NCI-H128 (cell line): ENCODE measurements at regions not wholly inside any gene's neighbourhood (a gene's known extent, or its start where the extent isn't known, plus 50 kb on each side); places are given as distances from the start of the nearest gene placed in this dataset.

Source experiments
- DNase-seq: peaks from one replicate; lab custom pipeline; 2025; ENCODE audit not compliant: unreplicated experiment; lab: John Stamatoyannopoulos, UW

DNA sequence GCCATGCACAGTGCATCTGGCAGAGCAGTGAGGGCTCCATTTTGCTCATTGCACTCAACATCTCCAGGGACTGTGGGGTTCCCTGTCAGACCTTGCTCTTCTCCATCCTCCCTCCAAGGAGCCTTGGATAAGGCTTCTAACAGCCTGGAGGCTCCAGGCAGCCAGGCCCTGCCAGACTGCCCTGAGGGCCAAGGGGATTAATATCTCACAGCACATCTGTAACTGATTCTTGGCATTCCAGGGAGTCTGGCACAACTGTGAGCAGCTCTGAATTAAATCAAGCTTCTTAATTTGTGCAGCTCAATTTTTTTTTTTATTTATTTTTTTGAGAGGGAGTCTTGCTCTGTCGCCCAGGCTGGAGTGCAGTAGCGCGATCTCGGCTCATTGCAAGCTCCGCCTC is 224.5 kb upstream of the PGRMC2 start:
- DNase-seq: no peak

DNA sequence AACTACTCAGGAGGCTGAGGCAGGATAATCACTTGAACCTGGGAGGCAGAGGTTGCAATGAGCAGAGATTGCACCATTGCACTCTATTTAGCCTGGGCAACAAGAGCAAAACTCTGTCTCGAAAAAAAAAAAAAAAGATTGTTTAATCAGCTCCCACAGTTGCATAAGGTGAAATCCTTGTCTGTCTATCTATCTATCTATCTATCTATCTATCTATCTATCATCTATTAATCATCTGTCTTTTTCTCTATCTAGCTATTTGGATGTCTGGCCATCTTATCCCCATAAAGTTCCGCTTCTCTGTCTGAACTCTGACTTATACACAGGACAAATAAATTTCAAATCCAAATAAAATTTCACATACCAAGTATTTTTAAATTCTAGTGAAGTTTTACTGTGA is 223.2 kb upstream of the PGRMC2 start:
- DNase-seq: no peak

DNA sequence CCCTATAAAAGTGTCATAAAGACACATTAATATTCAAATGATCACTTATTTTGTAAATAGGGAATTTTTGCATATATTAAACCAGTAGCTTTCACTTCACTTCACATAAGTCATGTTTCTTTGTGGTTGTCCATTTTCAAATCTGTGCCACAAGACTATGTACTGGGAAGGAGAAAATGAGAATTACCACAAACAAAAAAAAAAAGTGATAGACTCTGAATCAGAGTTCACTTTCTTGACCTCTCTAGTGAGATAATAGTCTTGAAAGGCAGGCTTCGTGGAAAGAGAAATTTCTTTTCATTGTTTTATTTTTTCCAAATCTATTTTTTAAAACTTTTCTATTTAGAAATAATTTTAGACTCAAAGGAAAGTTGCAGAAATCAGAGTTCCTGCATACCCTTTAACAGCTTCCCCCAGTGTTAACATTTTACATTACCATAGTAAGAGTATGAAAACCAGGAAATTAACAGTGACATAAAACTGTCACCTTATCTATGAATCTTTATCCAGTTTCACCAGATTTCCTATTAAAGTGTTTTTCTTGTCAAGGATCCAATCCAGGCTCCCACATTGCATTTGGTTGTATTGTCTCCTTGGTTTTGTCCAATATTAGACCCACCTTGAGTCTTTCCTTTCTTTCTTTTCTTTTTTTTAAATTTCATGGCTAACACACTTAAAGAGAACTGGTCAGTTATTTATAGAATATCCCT is 215.4 kb upstream of the PGRMC2 start:
- no peak for DNase-seq

DNA sequence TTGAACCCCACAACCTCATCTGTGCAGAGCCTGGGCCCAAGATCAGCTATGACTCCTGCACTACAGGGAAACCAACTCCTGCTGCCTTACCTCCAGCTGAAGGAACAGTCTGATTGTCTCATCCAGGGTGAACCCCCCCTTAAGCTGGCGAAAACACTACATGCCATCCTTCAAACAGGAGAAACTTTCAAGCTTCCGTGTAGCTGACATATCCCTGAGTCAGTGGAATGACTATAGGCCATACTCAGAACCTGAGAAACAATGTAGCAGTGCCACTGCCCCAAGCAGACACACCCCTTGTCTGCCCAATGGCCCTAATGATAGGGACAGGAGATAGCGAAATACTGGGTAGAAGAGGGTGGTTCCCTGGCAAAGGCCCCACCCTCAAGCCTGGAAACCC is 213.6 kb upstream of the PGRMC2 start:
- no peak for DNase-seq

DNA sequence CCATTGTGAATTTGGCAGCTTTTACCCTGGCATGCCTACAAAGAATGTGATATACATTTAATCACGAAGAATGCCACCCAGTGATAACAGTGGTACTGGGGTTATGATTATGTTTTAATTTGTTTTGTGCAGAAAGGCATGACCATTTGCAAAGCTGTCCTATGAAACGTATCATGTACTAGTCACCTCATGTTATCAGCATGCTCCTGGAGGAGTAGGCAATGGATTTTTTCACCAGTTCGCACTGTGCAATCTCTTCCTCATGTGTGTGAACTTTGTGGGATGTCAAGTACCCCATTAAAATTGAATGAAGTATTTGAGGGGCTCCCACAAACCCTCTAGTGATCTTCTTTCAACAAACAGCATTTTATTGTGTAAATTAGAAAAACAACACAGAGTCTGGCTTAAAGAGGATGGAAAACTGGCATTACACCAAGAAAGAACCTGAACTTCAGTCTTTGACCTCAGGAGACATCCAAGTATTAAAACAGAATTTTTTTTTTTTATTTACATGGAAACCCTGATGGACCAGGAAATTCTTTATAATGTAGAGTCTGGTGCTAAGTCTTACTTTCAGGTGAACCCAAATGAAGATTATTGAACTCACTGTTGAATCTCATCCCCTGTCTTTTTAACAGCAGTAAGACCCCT is 200.6 kb upstream of the PGRMC2 start:
- DNase-seq: no peak

DNA sequence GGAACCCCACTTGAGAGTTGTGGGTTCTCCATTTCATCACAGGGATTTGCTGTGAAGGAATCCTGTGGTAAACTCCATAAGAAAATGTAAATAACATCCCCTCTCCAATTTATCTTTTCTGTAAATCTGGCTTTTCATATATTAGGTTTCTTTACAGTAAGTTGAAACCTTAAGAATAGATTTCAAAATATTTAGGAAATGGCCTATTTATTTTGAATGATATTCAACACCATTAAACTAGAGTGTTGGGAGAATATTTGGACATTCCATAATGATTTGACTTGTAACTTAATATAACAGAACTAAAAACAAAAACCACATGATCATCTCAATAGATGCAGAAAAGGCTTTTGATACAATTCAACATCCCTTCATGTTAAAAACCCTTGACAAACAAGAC is 197.3 kb upstream of the PGRMC2 start:
- no peak for DNase-seq

DNA sequence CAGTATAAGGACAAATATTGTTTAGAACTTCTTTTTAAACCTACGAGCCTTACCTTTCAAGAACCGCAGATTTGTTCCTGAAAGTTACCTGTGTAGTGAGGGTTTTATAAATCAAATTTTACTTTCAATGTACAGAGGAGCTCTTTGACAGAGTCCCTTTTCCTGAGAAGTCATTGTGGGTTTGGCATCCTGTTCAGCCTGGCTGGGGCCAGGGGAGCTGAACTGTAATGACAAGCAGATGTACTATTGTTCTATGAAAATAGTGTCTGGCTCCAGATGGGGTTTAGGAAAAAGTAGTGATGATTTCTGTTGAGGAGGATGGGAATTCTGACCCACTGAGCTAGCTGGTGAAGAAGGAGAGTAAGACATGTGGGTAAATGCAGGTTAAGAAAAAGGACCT is 196.2 kb upstream of the PGRMC2 start:
- DNase-seq: no peak

DNA sequence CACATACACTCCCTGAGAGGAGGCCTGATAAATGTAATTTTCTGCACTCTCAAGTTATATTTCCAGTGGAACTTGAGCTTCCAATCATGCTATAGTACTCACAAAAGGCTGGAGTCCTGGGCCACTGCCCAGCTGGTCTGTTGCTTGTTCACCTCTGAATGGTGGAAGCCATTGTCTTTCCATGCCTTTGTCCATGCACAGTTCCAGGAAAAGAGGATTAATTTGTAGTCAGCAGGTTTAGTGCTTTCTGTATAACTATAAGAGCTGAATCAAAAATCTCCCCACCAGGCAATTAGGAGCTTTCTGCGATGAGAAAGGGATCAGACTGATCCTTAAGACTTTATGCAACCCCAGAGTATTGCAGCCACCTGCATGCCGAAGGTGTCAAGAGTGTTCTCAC is 195.4 kb upstream of the PGRMC2 start:
- no peak for DNase-seq

DNA sequence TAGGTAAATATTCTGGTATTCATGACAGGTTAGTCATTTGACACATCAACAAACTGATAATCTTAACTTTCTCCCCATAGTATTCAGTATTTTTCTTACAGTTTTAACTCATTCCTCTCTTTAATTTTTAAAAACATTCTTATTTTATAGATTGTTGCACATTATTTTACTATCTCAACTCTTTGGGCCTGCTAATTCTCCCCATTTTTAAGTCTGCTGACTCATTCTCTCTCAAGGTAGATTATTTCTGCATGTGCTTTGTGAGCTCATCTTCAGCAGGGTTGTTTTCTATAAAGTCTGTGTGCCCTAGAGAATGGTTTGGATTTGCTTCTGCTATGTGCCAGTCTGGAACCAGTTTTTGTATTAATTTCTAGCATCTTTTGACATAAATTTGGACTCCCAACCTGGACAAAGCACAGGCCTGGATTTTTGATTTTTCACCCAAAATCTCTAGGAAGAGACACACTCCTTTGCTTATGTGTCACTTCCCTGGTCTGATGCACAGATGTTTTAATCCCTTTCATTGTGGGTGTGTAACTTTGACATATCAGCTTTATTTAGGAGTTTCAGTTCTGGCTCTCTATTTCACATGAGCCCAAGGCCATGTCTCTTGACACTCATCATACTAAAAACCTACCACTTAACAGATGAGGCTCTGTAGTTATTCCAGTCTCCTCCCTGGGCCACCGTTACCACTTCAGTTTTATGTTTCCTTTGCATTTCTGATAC is 194.3 kb upstream of the PGRMC2 start:
- DNase-seq: no peak

DNA sequence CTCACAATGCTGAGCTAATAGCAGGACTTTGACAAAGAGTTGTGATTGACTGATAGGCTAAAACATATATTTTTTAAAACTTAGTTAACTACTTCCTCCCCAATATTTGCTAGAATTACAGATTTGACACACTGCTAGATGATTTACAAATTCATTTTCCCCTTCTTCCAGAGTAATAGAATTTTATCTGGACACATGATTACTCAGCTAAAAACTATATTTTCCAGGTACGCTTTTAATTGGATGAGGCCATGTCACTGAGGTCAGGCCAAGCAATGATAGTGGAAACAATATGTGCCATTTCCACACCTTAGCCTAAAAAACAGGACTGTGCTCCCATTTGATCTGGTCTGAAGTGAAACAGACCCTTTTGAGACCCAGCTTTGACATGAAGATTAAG is 193.3 kb upstream of the PGRMC2 start:
- DNase-seq: no peak

DNA sequence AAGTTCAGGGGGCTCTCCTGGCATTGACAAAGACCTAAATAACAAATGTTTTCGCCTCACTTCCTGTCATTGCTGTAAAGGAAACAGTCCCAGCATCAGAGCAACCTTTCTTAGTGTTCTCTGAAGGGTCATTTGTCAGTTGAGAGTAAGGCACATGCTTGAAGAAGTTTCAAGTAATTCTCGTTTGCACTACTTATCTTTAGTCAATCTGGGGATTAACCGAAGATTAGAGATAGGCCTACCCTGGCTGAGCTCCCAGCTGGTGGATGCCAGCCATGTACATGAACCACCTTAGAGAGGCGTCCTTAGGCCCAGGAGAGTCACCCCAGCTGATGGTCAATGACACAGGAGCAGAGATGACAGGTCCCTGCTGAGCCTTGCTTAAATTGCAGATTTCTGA is 189.9 kb upstream of the PGRMC2 start:
- no peak for DNase-seq

DNA sequence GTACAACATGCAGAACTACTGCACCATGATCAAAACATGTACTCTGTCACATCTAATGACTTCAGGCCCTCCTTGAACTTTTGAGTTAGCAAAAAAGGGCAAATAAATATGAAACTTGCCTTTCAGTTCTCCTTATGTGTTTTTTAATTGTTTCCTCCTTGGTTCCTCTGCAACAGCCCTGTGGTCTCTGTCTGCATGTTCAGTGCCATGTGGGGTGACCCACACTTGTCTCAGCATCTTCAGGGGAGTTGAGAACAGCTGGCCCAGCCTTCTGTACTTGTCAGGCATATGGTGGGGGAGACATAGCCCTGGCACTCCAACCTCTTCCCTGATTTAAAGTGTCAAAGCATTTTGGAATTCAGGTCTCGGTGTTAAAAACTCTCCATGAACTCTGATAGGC is 188.0 kb upstream of the PGRMC2 start:
- no peak for DNase-seq

DNA sequence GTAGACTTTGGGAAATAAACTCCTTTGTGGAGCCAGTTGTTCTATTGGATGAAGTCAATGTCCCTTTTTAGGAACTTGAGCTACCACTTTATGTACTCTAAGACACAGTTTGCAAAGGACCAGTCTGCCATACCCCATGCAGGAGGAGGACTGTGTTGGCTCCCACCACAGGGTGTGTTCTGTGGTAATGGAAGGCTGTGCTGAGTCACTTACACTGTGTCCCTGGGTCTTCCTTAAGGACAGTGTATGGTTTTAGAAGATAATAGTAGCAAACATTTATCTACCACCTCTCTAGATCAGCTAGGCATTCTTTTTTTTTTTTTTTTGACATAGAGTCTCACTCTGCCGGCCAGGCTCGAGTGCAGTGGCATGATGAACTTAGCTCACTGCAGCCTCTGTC is 184.0 kb upstream of the PGRMC2 start:
- no peak for DNase-seq

DNA sequence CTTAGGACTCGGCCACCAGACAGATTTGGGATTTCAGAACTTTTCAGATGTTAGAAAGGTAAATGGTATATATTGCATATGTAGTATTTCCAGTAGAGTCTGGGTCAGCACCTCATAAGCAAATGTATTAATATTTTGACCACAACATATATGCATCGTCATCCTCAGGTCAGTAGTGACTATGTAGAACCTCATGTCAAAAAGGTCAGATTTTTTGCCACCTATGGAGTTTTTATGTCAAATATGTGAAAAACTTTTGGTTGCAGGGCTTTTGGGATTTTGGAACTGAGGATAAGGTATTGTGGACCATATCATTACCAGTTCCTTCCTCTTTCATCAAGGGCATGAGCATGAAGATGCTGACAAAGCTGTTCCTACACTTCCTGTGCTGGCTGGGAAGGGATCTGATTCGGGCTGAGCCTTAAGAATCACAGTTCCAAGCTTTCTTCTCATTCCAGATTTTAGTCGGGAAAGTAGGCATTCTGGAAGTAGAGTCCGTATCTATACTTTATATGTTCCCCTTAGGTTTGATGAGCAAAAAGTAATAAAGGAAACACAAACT is 183.0 kb upstream of the PGRMC2 start:
- no peak for DNase-seq

DNA sequence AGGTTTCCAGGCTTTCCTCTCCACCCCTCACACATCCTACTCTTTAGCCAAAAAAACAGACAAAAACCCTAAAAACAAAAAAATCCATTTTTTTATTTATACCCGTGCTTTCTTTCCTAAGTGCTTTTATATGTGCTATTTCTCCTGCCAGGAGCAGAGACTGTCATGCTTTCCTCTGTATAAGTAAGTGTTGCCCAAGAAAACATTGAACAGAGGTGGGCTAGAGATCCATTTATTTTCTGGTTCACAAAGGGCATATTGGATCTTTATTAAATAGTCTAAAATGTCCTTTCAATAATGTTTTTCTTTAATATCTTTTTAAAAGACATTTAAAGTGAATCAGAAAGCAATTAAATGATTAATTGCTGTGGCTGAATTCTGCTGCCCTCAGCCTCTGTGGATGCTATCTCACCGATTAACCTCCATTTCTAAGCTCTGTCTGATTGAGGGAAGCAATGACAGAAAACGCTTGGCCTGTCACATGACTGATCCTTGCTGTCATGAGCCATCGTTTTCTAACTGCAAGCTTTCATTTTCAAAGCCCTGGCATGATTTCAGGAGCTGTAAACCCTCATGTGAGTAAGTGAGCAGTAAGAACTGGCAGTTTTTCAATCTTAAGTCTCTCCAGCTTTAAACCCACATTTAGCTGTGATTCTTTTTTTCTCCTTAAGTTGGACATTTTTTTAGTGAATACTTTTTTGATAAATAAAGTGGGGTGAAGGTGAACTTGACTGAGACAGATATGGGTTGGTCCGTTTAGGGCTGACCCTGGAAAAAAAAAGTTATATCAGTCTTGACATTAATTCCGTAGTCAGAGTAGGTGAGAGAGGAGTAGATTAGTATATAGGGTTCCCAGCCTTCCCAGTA is 180.7 kb upstream of the PGRMC2 start:
- DNase-seq: no peak

DNA sequence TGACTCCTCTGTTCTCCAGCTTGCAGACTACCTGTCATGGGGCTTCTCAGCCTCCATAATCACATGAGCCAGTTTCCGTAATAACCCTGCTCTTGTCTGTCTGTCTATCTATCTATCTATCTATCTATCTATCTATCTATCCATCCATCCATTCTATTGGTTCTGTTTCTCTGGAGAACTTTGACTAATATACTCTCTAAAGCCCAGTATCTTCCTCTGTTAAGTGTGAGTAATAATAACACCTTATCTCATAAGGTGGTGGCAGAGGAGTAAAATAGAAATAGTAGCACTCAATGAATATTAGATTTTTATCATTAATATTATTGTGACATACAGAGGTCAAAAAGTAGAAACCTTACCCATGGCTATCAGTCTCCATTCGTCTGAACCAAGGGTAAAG is 177.9 kb upstream of the PGRMC2 start:
- DNase-seq: no peak

DNA sequence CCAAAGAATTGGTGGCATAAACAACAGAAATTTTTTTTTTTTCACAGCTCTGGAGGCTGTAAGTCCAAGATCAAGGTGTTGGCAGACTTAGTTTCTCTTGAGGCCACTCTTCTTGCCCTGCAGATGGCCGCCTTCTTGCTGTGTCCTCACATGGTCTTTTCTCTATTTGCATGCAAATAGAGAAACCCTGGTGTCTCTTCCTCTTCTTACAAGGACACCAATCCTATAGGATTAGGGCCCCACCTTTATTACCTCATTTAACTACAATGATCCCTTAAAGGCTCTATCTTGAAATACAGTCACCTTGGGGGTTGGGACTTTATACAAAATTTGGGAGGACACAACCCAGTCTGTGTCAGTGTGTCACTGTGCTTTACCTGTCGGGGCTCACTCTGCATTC is 175.4 kb upstream of the PGRMC2 start:
- DNase-seq: no peak

DNA sequence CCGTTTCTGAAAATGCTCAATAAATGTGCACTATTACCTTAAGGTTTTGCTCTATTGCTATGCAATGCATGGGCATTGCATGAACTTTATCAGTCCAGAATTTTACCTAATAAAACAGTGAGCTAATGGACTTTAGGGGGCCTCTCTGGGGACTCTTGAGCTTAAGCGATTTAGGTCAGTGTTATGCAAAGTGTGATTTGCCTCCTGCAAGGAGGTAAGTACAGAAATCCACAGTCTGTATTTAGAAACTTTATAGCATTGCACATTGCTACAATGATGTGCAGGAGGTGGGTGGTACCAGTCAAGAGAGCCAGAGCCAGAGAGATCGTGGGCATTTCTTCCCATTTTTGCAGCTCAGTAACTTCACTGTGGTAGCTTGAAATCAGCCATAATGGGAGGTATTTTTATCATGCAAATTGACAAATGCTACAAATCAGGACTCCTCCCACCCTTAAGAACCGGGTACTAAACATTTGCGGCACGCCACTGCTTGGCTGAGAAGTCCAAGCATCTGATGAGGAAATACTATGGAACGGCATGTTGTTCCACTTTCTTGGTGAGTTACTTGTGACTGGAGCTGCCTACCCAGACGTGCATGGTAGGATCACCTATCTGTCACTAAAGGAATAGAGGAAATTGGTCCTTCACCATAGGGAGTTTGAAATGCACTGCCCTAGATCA is 174.6 kb upstream of the PGRMC2 start:
- DNase-seq: no peak

DNA sequence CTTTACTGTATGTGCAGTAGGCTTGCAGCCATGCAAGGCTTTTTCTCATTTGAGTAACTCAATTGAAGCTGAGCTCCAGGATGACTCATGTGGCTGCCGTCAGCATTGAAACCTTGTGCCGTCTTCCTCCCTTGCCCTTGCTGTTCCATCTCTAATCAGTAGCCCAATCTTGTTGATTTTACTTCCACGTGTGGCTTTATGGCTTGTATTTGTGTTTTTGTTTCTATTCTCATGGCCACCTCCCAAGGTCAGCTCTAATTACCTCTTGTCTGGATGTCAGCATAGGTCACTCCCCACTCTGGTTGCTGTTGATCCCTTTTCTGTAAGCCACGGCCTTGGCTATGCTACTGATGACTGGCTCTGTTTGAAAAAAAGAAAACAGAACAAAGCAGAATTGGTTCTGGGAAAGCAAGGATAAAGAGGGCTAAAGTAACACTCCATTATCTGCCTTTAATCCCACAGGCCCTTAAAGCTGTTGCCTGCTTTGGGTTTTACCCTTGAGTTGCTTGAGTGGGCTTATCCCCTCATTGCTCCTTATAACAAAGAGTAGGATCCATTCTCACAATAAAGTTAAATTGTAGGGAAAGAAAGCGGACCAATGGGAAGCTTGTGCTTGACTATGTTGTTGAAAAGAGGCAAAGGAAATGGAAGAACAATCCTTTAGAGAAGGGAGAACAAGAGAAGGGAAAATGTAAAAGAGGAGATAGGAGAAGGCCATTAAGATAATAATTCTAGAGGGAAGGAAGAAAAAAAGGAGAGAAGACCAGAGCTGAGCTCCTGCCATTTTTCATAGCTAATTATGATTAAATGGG is 173.9 kb upstream of the PGRMC2 start:
- no peak for DNase-seq

DNA sequence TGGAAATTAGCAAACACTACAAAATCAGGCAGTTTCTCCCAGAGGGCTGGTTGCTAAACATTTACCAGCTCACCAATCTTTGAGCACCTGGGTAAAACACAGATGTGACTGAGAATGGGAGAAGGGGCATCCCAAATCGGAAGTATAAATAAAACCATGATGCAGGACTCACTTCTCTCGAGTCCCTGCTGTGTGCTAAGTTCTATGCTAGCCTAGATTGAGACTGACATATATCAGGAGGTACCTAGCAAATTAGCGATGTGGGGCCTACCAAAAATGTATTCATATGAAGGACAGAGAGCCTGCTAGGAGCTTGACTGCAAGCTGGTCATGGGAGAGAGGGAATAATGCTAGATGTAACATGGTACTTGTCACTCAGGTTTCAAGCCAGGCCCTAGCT is 171.9 kb upstream of the PGRMC2 start:
- no peak for DNase-seq
